ENCODE measurements at regions not wholly inside any gene's neighbourhood (a gene's known extent, or its start where the extent isn't known, plus 50 kb on each side); places are given as distances from the start of the nearest gene placed in this dataset.
"Not testable (repeated sequence)": the region's sequence is repeated elsewhere in the genome, so short reads cannot be mapped to it uniquely, and the experiment has no call there.

- H3K27ac ChIP-seq: no peak overlapping the region
- intact Hi-C loops (cut with DNase I; ENCODE audit: low total_unique reads): no loop called here
- no peak for DNase-seq
- no peaks in the 10 kb centered on the region for H3K36me3 ChIP-seq
- no peaks in the 10 kb centered on the region for H3K4me1 ChIP-seq
- no peaks in the 10 kb centered on the region for H3K9me3 ChIP-seq
- TF ChIP-seq CTCF (IDR thresholded peaks at IDR 0.05) (no peak), POLR2A (IDR thresholded peaks at IDR 0.05) (no peak)
- no peak overlapping the region for H3K4me3 ChIP-seq
- no peaks in the 10 kb centered on the region for H3K27me3 ChIP-seq
These were observed 58.2 kb upstream of the DUSP21 start for GRCh38 chrX:44785652-44786051.

GRCh38 chrX:44784241-44784640, 59.6 kb upstream of the DUSP21 start:
- Histone ChIP-seq H3K4me3 (no peak overlapping the region), H3K36me3 (no peaks in the 10 kb centered on the region), H3K9me3 (no peaks in the 10 kb centered on the region), H3K27ac (no peak overlapping the region), H3K27me3 (no peaks in the 10 kb centered on the region), H3K4me1 (no peaks in the 10 kb centered on the region)
- no peak for DNase-seq
- no peak for TF ChIP-seq CTCF (IDR thresholded peaks at IDR 0.05)
- TF ChIP-seq POLR2A (IDR thresholded peaks at IDR 0.05): no peak
- intact Hi-C loops (cut with DNase I; ENCODE audit: low total_unique reads): no loop called here

- DNase-seq: no peak
These were observed 65.6 kb upstream of the DUSP21 start for GRCh38 chrX:44778254-44778653.

GRCh38 chrX:44775726-44776125, 68.1 kb upstream of the DUSP21 start:
- intact Hi-C loops (cut with DNase I; ENCODE audit: low total_unique reads): no loop called here
- no peaks in the 10 kb centered on the region for H3K36me3 ChIP-seq
- no peaks in the 10 kb centered on the region for H3K9me3 ChIP-seq
- no peak overlapping the region for H3K27ac ChIP-seq
- H3K27me3 ChIP-seq: no peaks in the 10 kb centered on the region
- DNase-seq: no peak
- H3K4me3 ChIP-seq: no peak overlapping the region
- no peaks in the 10 kb centered on the region for H3K4me1 ChIP-seq
- TF ChIP-seq CTCF (IDR thresholded peaks at IDR 0.05): no peak
- TF ChIP-seq POLR2A (IDR thresholded peaks at IDR 0.05): no peak

More at GRCh38 chrX:44778254-44778653, 65.6 kb upstream of the DUSP21 start:
- no peak overlapping the region for H3K4me3 ChIP-seq
- no peaks in the 10 kb centered on the region for H3K36me3 ChIP-seq
- H3K4me1 ChIP-seq: no peaks in the 10 kb centered on the region
- no peaks in the 10 kb centered on the region for H3K27me3 ChIP-seq
- no peak for TF ChIP-seq CTCF (IDR thresholded peaks at IDR 0.05)
- no peak for TF ChIP-seq POLR2A (IDR thresholded peaks at IDR 0.05)
- no peak overlapping the region for H3K27ac ChIP-seq
- H3K9me3 ChIP-seq: no peaks in the 10 kb centered on the region
- intact Hi-C loops (cut with DNase I; ENCODE audit: low total_unique reads): no loop called here

- H3K4me1 ChIP-seq; DNase-seq; H3K27me3 ChIP-seq; H3K9me3 ChIP-seq; H3K4me3 ChIP-seq; intact Hi-C loops (cut with DNase I; ENCODE audit: low total_unique reads); H3K36me3 ChIP-seq; H3K27ac ChIP-seq: not testable (repeated sequence)
These were observed 69.8 kb upstream of the DUSP21 start for GRCh38 chrX:44774066-44774465.

GRCh38 chrX:44770121-44770520, 73.7 kb upstream of the DUSP21 start:
- Histone ChIP-seq H3K4me1 (no peaks in the 10 kb centered on the region), H3K4me3 (no peak overlapping the region), H3K27me3 (no peaks in the 10 kb centered on the region), H3K27ac (no peak overlapping the region), H3K9me3 (no peaks in the 10 kb centered on the region), H3K36me3 (no peaks in the 10 kb centered on the region)
- no peak for DNase-seq
- TF ChIP-seq POLR2A (IDR thresholded peaks at IDR 0.05) (no peak), CTCF (IDR thresholded peaks at IDR 0.05) (no peak)
- intact Hi-C loops (cut with DNase I; ENCODE audit: low total_unique reads): no loop called here
